Transverse colon (tissue), 4 donors: ENCODE measurements at regions not wholly inside any gene's neighbourhood (a gene's known extent, or its start where the extent isn't known, plus 50 kb on each side); places are given as distances from the start of the nearest gene placed in this dataset.

Experiments used
- EP300 ChIP-seq: sonication (generic); formaldehyde crosslinking; IDR thresholded peaks from one replicate; pipeline ENCODE4 v1.6.1; 2017; ENCODE audit warnings: antibody characterized with exemption, low read depth
- POLR2A ChIP-seq: fragments of 450-650 bp; IDR thresholded peaks from one replicate; pipeline ENCODE4 v1.6.1; 2016; ENCODE audit warnings: antibody characterized with exemption, mild to moderate bottlenecking, moderate library complexity
- POLR2AphosphoS5 ChIP-seq, 3 donors: sonication (generic); formaldehyde crosslinking; IDR thresholded peaks; one replicate each; pipeline ENCODE4 v1.6.1; 2016; ENCODE audit warnings: antibody characterized with exemption in 3 of 3
- TF ChIP-seq, protein P1 (sequence below), 5 experiments: fragments of 200-600 bp in 3 of 5; fragments of 450-650 bp in 2 of 5; sonication (generic) in 3 of 5; IDR thresholded peaks; 1 replicate in 2 of 5; 2 replicates in 3 of 5; pipeline ENCODE4 v1.5.1; 2016 to 2017; ENCODE audit warnings: antibody characterized with exemption in 5 of 5, inconsistent platforms in 3 of 5, mild to moderate bottlenecking in 2 of 5, moderate library complexity in 1 of 5

GRCh38 chr2:109061736-109062135 is 67.3 kb upstream of the SH3RF3 start:
- TF ChIP-seq, protein P1, sequence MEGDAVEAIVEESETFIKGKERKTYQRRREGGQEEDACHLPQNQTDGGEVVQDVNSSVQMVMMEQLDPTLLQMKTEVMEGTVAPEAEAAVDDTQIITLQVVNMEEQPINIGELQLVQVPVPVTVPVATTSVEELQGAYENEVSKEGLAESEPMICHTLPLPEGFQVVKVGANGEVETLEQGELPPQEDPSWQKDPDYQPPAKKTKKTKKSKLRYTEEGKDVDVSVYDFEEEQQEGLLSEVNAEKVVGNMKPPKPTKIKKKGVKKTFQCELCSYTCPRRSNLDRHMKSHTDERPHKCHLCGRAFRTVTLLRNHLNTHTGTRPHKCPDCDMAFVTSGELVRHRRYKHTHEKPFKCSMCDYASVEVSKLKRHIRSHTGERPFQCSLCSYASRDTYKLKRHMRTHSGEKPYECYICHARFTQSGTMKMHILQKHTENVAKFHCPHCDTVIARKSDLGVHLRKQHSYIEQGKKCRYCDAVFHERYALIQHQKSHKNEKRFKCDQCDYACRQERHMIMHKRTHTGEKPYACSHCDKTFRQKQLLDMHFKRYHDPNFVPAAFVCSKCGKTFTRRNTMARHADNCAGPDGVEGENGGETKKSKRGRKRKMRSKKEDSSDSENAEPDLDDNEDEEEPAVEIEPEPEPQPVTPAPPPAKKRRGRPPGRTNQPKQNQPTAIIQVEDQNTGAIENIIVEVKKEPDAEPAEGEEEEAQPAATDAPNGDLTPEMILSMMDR (IDR thresholded peaks at IDR 0.05) = no peak
- no peak for TF ChIP-seq POLR2AphosphoS5 (IDR thresholded peaks at IDR 0.05)
- no peak for TF ChIP-seq POLR2A
- TF ChIP-seq EP300 = no peak
